HEK293 (cell line): ENCODE measurements at regions not wholly inside any gene's neighbourhood (a gene's known extent, or its start where the extent isn't known, plus 50 kb on each side); places are given as distances from the start of the nearest gene placed in this dataset.

Experiments used
- KLF1 ChIP-seq: fragments of 450-650 bp; formaldehyde crosslinking; IDR thresholded peaks from 2 replicates; pipeline ENCODE4 v1.5.1; 2016; ENCODE audit warnings: missing biosample characterization, missing genetic modification characterization
- KLF16 ChIP-seq: fragments of 450-650 bp; formaldehyde crosslinking; IDR thresholded peaks from 2 replicates; pipeline ENCODE4 v1.5.1; 2017; ENCODE audit warnings: missing biosample characterization, missing genetic modification characterization
- TCF7L2 ChIP-seq: IDR thresholded peaks from 2 replicates; pipeline ENCODE4 v1.6.1; 2011; ENCODE audit warnings: low read depth, mild to moderate bottlenecking, inconsistent platforms, low read length, moderate library complexity, borderline replicate concordance
- WT1 ChIP-seq: fragments of 450-650 bp; formaldehyde crosslinking; IDR thresholded peaks from 2 replicates; pipeline ENCODE4 v1.5.1; 2016; ENCODE audit warnings: missing biosample characterization, missing genetic modification characterization
- YY1 ChIP-seq: fragments of 450-650 bp; formaldehyde crosslinking; IDR thresholded peaks from 2 replicates; pipeline ENCODE4 v1.5.1; 2018; ENCODE audit warnings: missing biosample characterization, missing genetic modification characterization
- ZBTB21 ChIP-seq: fragments of 450-650 bp; formaldehyde crosslinking; IDR thresholded peaks from 2 replicates; pipeline ENCODE4 v1.5.1; 2017; ENCODE audit warnings: missing biosample characterization, missing genetic modification characterization
- ZEB2 ChIP-seq: fragments of 450-650 bp; formaldehyde crosslinking; IDR thresholded peaks from 2 replicates; pipeline ENCODE4 v1.5.1; 2016; ENCODE audit warnings: missing biosample characterization, missing genetic modification characterization
- ZFP37 ChIP-seq: fragments of 450-650 bp; formaldehyde crosslinking; IDR thresholded peaks from 2 replicates; pipeline ENCODE4 v1.5.1; 2016; ENCODE audit warnings: missing biosample characterization, missing genetic modification characterization
- ZFP69B ChIP-seq: fragments of 450-650 bp; formaldehyde crosslinking; IDR thresholded peaks from 2 replicates; pipeline ENCODE4 v1.5.1; 2016; ENCODE audit warnings: missing biosample characterization, missing genetic modification characterization
- ZNF169 ChIP-seq: fragments of 450-650 bp; formaldehyde crosslinking; IDR thresholded peaks from 2 replicates; pipeline ENCODE4 v1.5.1; 2016; ENCODE audit warnings: missing biosample characterization, missing genetic modification characterization
- ZNF175 ChIP-seq: fragments of 450-650 bp; formaldehyde crosslinking; IDR thresholded peaks from 2 replicates; pipeline ENCODE4 v1.5.1; 2016; ENCODE audit warnings: missing biosample characterization, missing genetic modification characterization
- ZNF184 ChIP-seq: fragments of 450-650 bp; IDR thresholded peaks from 2 replicates; pipeline ENCODE4 v1.5.1; 2018; ENCODE audit warnings: missing biosample characterization, mild to moderate bottlenecking, missing genetic modification characterization
- ZNF211 ChIP-seq: fragments of 450-650 bp; formaldehyde crosslinking; IDR thresholded peaks from 2 replicates; pipeline ENCODE4 v1.5.1; 2016; ENCODE audit warnings: low read depth, missing biosample characterization, missing genetic modification characterization
- ZNF248 ChIP-seq: fragments of 450-650 bp; formaldehyde crosslinking; IDR thresholded peaks from 2 replicates; pipeline ENCODE4 v1.5.1; 2017; ENCODE audit warnings: missing biosample characterization, missing genetic modification characterization
- ZNF302 ChIP-seq: fragments of 450-650 bp; formaldehyde crosslinking; IDR thresholded peaks from 2 replicates; pipeline ENCODE4 v1.5.1; 2016; ENCODE audit warnings: missing biosample characterization, missing genetic modification characterization, low read depth
- ZNF324 ChIP-seq: fragments of 450-650 bp; formaldehyde crosslinking; IDR thresholded peaks from 2 replicates; pipeline ENCODE4 v1.5.1; 2016; ENCODE audit warnings: missing biosample characterization, missing genetic modification characterization
- ZNF404 ChIP-seq: fragments of 450-650 bp; formaldehyde crosslinking; IDR thresholded peaks from 2 replicates; pipeline ENCODE4 v1.5.1; 2017; ENCODE audit warnings: missing biosample characterization, missing genetic modification characterization
- ZNF423 ChIP-seq: fragments of 450-650 bp; formaldehyde crosslinking; IDR thresholded peaks from 2 replicates; pipeline ENCODE4 v1.5.1; 2016; ENCODE audit warnings: missing biosample characterization, missing genetic modification characterization
- ZNF426 ChIP-seq: fragments of 450-650 bp; formaldehyde crosslinking; IDR thresholded peaks from 2 replicates; pipeline ENCODE4 v1.5.1; 2017; ENCODE audit warnings: missing biosample characterization, missing genetic modification characterization, mild to moderate bottlenecking, inconsistent platforms, moderate library complexity
- ZNF48 ChIP-seq: fragments of 450-650 bp; formaldehyde crosslinking; IDR thresholded peaks from 2 replicates; pipeline ENCODE4 v1.5.1; 2016; ENCODE audit warnings: missing biosample characterization, missing genetic modification characterization
- ZNF561 ChIP-seq: fragments of 450-650 bp; IDR thresholded peaks from 2 replicates; pipeline ENCODE4 v1.5.1; 2018; ENCODE audit warnings: missing biosample characterization, missing genetic modification characterization, borderline replicate concordance
- ZNF585B ChIP-seq: fragments of 450-650 bp; formaldehyde crosslinking; IDR thresholded peaks from 2 replicates; pipeline ENCODE4 v1.5.1; 2016; ENCODE audit warnings: missing biosample characterization, missing genetic modification characterization
- ZNF600 ChIP-seq: fragments of 450-650 bp; formaldehyde crosslinking; IDR thresholded peaks from 2 replicates; pipeline ENCODE4 v1.5.1; 2016; ENCODE audit warnings: missing biosample characterization, missing genetic modification characterization
- ZNF624 ChIP-seq: fragments of 450-650 bp; formaldehyde crosslinking; IDR thresholded peaks from 2 replicates; pipeline ENCODE4 v1.5.1; 2017; ENCODE audit warnings: missing biosample characterization, missing genetic modification characterization
- ZNF670 ChIP-seq: fragments of 450-650 bp; formaldehyde crosslinking; IDR thresholded peaks from 2 replicates; pipeline ENCODE4 v1.5.1; 2016; ENCODE audit warnings: missing biosample characterization, missing genetic modification characterization, low read depth
- ZNF792 ChIP-seq: fragments of 450-650 bp; formaldehyde crosslinking; IDR thresholded peaks from 2 replicates; pipeline ENCODE4 v1.5.1; 2016; ENCODE audit warnings: missing biosample characterization, missing genetic modification characterization
- ZSCAN23 ChIP-seq: fragments of 450-650 bp; formaldehyde crosslinking; IDR thresholded peaks from 2 replicates; pipeline ENCODE4 v1.5.1; 2016; ENCODE audit warnings: missing biosample characterization, missing genetic modification characterization
- ZSCAN30 ChIP-seq: fragments of 450-650 bp; IDR thresholded peaks from 2 replicates; pipeline ENCODE4 v1.5.1; 2018; ENCODE audit warnings: missing biosample characterization, mild to moderate bottlenecking, missing genetic modification characterization, moderate library complexity
- TF ChIP-seq, protein P1 (sequence below): fragments of 450-650 bp; formaldehyde crosslinking; IDR thresholded peaks from 2 replicates; pipeline ENCODE4 v1.5.1; 2016; ENCODE audit warnings: missing biosample characterization, missing genetic modification characterization
- TF ChIP-seq, protein P2 (sequence below): fragments of 450-650 bp; formaldehyde crosslinking; IDR thresholded peaks from 2 replicates; pipeline ENCODE4 v1.5.1; 2016; ENCODE audit warnings: missing biosample characterization, missing genetic modification characterization
- TF ChIP-seq, protein P3 (sequence below): fragments of 450-650 bp; formaldehyde crosslinking; IDR thresholded peaks from 2 replicates; pipeline ENCODE4 v1.5.1; 2017; ENCODE audit warnings: missing biosample characterization, missing genetic modification characterization
- TF ChIP-seq, protein P4 (sequence below): fragments of 450-650 bp; formaldehyde crosslinking; IDR thresholded peaks from 2 replicates; pipeline ENCODE4 v1.5.1; 2016; ENCODE audit warnings: missing biosample characterization, missing genetic modification characterization

DNA sequence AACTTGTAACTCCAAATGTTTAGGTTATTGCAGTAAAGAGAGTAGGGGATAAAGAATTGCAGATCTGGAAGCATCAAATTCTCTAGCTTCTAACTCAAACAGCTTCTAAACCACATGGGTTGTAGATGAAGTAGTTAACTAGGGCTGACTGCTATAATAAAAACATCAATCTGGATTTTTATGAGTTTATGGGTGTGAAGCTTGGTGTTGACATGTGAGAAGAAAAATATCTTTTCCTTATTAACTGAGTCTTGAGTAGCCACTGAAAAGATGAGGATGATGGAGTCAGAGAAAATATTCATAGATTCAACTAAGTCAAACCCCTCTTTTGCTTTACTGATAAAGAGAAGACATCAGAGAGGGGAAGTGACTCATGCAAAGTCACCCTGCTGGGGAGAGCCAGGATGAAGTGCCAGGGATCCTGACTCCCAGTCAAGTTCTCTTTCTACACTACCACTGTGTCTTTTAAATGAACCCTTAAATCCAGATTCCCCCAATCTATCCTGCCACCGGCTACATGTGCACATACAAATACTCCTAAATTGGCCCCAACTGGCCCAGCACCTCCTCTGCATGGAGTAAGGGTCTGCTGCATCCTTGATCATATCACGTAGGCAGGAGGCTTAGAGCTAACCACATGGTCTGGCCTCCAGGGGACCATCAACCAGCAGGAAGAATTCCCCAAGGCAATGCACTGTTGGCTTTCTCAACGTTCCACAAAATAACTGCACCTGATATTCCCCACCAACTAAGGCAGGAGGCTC lies 264.0 kb upstream of the CCL2 start (continued):
- TF ChIP-seq ZNF324 (tag by site-specific recombination) (no peak), ZNF624 (tag by site-specific recombination) (no peak), ZFP69B (tag by site-specific recombination) (no peak), ZNF423 (peak; percentile 43; the same call in 1 of the 2 replicates), ZNF169 (tag by site-specific recombination) (no peak), KLF1 (tag by site-specific recombination) (no peak), ZNF561 (tag by site-specific recombination) (no peak), ZNF248 (no peak), ZNF302 (tag by site-specific recombination) (no peak), ZSCAN30 (tag by site-specific recombination) (no peak), ZNF175 (no peak), ZNF48 (tag by site-specific recombination) (no peak), WT1 (tag by site-specific recombination) (no peak), ZEB2 (tag by site-specific recombination) (0 out of 2 replicates have a peak, but pooled peaks have one; percentile 26), ZNF585B (tag by site-specific recombination) (no peak), ZSCAN23 (tag by site-specific recombination) (no peak), KLF16 (no peak), ZNF670 (tag by site-specific recombination) (no peak), ZFP37 (tag by site-specific recombination) (no peak), YY1 (tag by site-specific recombination) (no peak), ZNF211 (tag by site-specific recombination) (no peak), ZBTB21 (tag by site-specific recombination) (no peak), ZNF792 (no peak), TCF7L2 (no peak), ZNF600 (tag by site-specific recombination) (peak; percentile 67), ZNF184 (tag by site-specific recombination) (no peak), ZNF404 (no peak), ZNF426 (tag by site-specific recombination) (no peak)
- TF ChIP-seq, protein P1, sequence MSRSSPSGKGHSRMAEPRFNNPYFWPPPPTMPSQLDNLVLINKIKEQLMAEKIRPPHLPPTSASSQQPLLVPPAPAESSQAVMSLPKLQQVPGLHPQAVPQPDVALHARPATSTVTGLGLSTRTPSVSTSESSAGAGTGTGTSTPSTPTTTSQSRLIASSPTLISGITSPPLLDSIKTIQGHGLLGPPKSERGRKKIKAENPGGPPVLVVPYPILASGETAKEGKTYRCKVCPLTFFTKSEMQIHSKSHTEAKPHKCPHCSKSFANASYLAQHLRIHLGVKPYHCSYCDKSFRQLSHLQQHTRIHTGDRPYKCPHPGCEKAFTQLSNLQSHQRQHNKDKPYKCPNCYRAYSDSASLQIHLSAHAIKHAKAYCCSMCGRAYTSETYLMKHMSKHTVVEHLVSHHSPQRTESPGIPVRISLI, result no peak
- TF ChIP-seq, protein P2, sequence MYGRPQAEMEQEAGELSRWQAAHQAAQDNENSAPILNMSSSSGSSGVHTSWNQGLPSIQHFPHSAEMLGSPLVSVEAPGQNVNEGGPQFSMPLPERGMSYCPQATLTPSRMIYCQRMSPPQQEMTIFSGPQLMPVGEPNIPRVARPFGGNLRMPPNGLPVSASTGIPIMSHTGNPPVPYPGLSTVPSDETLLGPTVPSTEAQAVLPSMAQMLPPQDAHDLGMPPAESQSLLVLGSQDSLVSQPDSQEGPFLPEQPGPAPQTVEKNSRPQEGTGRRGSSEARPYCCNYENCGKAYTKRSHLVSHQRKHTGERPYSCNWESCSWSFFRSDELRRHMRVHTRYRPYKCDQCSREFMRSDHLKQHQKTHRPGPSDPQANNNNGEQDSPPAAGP (tag by site-specific recombination), result no peak
- TF ChIP-seq, protein P3, sequence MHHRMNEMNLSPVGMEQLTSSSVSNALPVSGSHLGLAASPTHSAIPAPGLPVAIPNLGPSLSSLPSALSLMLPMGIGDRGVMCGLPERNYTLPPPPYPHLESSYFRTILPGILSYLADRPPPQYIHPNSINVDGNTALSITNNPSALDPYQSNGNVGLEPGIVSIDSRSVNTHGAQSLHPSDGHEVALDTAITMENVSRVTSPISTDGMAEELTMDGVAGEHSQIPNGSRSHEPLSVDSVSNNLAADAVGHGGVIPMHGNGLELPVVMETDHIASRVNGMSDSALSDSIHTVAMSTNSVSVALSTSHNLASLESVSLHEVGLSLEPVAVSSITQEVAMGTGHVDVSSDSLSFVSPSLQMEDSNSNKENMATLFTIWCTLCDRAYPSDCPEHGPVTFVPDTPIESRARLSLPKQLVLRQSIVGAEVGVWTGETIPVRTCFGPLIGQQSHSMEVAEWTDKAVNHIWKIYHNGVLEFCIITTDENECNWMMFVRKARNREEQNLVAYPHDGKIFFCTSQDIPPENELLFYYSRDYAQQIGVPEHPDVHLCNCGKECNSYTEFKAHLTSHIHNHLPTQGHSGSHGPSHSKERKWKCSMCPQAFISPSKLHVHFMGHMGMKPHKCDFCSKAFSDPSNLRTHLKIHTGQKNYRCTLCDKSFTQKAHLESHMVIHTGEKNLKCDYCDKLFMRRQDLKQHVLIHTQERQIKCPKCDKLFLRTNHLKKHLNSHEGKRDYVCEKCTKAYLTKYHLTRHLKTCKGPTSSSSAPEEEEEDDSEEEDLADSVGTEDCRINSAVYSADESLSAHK (tag by site-specific recombination), result no peak
- TF ChIP-seq, protein P4, sequence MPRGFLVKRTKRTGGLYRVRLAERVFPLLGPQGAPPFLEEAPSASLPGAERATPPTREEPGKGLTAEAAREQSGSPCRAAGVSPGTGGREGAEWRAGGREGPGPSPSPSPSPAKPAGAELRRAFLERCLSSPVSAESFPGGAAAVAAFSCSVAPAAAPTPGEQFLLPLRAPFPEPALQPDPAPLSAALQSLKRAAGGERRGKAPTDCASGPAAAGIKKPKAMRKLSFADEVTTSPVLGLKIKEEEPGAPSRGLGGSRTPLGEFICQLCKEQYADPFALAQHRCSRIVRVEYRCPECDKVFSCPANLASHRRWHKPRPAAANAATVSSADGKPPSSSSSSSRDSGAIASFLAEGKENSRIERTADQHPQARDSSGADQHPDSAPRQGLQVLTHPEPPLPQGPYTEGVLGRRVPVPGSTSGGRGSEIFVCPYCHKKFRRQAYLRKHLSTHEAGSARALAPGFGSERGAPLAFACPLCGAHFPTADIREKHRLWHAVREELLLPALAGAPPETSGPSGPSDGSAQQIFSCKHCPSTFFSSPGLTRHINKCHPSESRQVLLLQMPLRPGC, result no peak
